GM19099 (cell line): ENCODE measurements at regions not wholly inside any gene's neighbourhood (a gene's known extent, or its start where the extent isn't known, plus 50 kb on each side); places are given as distances from the start of the nearest gene placed in this dataset.

Source experiments
- POLR2A ChIP-seq: IDR thresholded peaks from 3 replicates; pipeline ENCODE4 v1.6.1; 2011; ENCODE audit warnings: low read depth; ENCODE audit not compliant: insufficient read length; ENCODE audit errors: extremely low read depth

DNA sequence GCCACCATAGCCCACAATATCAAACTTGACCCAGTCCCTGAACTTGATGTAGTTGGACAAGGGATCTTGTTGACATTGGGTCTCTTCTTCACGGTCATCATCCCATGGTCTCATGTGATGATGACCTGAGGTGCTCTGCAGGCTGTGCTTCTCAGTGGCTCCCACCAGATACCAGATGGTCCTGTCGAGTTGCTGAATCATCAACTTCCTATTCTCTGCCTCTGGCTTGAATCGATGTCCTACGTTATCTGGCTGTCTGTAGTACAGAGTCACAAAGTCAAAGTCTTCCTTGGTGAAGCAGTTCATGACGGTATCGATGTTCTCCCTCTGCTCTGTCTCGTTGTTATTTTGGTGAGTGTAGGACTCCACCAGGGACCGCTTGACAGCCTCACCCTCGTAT is 145.7 kb upstream of the ALDH3B2 start:
- TF ChIP-seq POLR2A, result no peak

DNA sequence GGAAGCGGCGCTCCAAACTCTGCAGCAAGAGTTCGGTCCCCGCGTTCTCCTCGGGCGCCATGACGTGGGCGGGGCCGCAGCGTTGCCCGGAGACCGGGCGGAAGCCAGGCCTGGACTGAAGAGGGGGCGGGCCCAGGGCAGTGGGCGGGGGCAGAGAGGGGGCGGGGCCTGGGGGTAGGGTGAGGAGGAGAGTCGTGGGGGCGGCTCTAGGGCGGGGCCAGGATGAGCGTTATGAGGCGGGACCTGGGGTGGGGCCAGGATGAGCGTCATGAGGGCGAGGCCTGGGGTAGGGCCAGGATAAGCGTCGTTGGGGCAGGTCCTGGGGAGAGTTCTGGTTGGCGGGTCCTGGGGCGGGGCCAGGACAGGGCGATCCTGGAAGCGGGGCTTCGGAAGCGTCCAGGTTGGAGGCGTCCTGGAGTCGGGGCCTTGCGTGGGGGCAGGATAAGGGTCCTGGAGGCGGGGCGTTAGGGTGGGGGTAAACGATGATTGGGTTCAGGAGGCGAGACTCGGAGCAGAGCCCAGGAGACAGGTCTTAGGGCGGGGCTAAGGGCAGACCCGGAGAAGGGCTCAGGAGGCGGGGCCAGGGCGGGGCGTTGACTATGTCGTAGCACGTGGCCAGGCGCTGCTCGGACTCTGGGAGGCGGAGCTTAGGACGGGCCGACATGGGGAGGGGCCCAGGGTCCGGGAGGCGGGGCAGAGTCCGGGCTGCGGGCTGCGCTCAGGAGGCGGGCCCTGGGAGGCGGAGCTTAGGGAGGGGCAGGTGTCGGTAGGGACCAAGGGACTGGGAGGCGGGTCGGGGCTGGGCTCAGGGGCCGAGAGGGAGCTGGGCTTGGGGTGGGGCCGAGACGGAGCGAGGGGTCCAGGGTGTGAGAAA is 131.1 kb upstream of the ALDH3B2 start:
- TF ChIP-seq POLR2A, result peak; percentile 56

DNA sequence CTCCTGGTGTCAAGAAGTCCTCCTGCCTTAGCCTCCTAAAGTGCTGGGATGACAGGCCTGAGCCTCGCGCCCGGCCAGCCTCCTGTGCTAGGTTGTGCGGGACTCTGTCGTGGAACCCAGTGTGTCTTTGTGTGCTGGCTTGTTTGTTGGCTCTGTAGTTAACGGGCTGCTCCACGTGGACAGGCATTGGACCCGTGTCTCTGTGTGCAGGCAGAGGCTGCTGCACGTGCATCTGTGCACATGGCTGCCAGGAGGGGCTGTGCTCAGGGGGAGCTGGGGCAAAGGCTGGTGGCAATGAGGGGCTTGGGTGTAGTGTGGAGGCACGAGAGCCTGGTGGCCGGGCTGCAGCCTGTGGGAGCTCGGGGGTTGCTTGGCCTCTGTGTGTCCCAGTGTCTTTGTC is 121.3 kb upstream of the ALDH3B2 start:
- TF ChIP-seq POLR2A, result no peak

DNA sequence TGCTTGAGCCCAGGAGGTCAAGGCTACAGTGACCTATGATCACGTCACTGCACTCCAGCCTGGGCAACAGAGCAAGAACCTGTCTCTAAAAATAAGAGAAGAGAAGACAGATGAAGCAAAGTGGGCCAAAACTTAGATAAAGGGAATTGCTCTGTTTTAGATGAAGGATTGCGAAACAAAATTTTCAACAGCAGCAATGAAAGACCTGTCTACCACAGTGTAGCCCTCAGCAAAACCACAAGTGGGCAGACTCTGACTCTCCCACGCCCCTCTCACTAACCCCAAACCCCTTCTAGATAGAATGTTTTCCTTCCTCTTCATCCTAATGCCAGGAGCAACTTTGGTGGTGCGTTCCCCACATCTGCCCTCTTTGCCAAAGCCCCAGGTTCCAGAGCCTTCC is 105.6 kb upstream of the ALDH3B2 start:
- no peak for TF ChIP-seq POLR2A

DNA sequence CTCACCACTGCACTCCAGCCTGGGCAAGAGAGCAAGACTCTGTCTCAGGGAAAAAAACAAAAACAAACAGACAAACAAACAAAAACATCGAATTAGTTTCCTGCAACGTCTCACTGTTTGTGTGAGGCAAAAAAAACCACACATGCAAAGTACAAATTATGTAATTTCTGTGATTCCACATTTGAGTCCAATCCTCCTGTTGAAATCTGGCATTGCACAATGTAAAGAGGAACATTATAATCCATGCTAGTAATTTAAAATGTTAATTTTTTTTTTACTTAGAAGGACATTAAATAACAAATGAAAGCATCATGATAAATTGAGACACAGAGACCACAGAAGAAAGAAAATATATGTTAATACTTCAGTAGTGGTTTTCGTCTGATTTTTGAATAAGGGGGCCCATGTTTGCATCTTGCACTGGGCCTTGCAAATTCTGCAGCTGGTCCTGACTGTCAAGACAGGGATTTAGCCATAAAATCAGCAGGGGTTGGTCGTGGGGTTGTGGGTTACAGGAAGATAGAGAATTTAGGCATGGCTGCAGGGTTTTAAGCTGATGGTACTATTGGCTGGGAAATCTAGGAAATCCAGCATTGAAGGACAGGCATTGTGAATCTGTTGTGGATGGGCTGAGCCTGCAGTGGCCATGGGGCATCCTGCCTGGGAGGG is 102.6 kb upstream of the ALDH3B2 start:
- TF ChIP-seq POLR2A, result no peak

DNA sequence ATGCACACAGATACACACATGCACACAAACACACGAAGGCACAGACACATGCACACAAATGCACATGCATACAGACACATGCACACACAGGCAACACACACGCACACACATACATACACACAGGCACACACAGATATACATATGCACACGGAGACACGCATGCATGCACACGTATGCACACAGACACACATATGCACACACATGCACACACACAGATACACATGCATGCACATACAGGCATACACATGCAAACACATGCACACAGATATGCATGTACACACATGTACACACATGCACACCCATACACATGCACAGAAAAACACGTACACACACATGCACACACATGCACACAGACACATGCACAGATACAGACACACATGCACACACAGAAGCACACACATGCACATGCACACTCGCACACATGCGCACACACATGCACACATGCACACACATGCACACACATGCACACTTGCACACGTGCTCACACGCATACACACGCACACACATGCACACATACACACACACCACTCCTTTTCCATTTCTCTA is 70.8 kb upstream of the ALDH3B2 start:
- no peak for TF ChIP-seq POLR2A

DNA sequence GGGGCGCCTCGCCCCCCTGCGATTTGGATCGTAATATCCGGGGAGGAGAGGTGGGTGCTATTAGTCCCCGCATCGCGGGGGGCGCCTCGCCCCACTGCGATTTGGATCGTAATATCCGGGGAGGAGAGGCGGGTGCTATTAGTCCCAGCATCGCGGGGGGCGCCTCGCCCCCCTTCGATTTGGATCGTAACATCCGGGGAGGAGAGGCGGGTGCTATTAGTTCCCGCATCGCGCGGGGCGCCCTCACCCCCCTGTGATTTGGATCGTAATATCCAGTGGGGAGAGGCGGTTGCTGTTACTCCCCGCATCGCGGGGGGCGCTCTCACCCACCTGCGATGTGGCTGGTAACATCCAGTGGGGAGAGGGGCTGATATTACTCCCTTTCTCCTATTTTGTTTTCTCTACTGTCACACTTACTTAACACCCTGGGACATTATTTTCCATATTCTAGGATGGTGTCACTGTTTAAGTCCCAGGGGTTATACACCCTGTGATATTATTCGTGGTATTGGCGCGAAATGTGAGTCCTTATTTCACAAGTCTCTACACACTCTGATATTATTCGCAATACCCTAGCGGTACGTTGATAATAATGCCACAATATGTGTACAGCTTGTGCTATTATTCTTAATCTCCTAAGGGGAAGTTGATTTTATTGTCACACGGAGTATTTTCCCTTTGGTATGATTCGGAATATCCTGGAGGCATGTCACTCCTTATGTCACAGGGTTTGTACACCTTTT is 57.8 kb upstream of the ALDH3B2 start:
- TF ChIP-seq POLR2A, result no peak

DNA sequence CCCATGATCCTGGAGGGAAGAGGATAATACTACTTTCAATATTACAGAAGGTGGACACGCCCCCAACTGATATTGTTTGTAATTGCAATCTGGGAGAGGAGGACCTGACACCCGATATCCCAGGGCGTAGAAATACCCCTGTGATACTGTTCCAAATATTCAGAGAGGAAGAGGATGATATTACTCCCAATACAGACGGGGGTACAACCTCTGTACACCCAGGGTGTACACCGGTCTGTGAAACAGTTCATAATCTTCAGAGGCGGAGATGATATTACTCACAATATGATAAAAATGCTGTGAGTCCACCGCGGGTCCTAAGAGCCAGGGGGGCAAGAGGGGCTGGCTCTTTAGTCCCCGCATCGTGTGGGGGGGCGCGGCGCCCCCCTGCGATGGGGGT is 57.2 kb upstream of the ALDH3B2 start:
- no peak for TF ChIP-seq POLR2A
